ENCODE measurements at regions not wholly inside any gene's neighbourhood (a gene's known extent, or its start where the extent isn't known, plus 50 kb on each side); places are given as distances from the start of the nearest gene placed in this dataset.

DNA sequence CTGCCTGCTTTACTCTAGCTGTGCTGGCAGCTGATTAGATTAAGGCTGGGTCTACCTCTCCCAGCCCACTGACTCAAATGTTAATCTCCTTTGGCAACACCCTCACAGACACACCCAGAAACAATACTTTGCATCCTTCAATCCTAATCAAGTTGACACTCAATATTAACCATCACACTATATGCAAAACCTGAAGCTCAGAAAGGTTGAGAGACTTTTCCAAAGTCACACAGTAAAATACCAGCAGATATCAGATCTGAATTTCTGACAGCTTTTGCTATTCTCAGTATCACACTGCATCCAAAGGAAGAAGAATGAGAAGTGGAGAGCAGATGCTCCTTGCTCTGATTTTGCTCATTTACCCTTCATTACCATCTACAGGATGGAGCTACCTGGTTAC is 114.9 kb upstream of the RANBP3L start:
- TF ChIP-seq, protein P1, sequence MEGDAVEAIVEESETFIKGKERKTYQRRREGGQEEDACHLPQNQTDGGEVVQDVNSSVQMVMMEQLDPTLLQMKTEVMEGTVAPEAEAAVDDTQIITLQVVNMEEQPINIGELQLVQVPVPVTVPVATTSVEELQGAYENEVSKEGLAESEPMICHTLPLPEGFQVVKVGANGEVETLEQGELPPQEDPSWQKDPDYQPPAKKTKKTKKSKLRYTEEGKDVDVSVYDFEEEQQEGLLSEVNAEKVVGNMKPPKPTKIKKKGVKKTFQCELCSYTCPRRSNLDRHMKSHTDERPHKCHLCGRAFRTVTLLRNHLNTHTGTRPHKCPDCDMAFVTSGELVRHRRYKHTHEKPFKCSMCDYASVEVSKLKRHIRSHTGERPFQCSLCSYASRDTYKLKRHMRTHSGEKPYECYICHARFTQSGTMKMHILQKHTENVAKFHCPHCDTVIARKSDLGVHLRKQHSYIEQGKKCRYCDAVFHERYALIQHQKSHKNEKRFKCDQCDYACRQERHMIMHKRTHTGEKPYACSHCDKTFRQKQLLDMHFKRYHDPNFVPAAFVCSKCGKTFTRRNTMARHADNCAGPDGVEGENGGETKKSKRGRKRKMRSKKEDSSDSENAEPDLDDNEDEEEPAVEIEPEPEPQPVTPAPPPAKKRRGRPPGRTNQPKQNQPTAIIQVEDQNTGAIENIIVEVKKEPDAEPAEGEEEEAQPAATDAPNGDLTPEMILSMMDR (conservative IDR thresholded peaks at IDR 0.05) = no peak
- no peak for TF ChIP-seq ZFX (IDR thresholded peaks at IDR 0.05)
